GM18499 (cell line): ENCODE measurements at regions not wholly inside any gene's neighbourhood (a gene's known extent, or its start where the extent isn't known, plus 50 kb on each side); places are given as distances from the start of the nearest gene placed in this dataset.
"Not testable (repeated sequence)": the region's sequence is repeated elsewhere in the genome, so short reads cannot be mapped to it uniquely, and the experiment has no call there.

Experiments
- ATAC-seq: cut with Tn5 transposase; IDR thresholded peaks from one replicate; pipeline ENCODE4 v1.9.1; 2021; ENCODE audit warnings: moderate number of reproducible peaks; ENCODE audit not compliant: insufficient read depth, unreplicated experiment

DNA sequence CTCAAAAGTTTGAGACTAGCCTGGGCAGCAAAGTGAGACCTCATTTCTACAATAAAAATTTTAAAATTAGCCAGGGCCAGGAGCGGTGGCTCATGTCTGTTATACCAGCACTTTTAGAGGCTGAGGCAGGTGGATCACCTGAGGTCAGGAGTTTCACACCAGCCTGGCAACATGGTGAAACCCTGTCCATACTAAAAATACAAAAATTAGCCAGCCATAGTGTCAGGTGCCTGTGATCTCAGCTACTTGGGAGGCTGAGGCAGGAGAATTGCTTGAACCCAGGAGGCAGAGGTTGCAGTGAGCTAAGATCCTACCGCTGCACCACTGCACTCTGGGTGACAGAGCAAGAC is 85.1 kb upstream of the MAP4 start:
- not testable (repeated sequence) for ATAC-seq

DNA sequence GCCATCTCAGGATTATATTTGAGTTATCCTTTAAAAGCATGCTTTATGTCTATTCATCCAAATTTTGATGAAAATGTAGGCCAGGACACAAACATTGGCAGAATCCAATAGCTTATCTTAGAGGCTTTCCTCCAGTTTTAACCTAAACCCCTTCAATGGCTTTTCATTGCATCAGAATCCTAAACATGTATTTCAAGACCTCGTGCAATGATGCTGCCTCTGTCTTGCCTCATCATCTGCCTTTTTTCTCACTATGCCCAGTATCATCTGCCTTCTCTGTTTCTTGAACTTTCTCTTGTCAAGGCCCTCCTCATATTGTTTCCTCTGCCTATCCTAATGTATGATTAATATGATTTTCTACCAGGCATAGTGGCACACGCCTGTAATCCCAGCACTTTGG is 76.1 kb upstream of the MAP4 start:
- no peak for ATAC-seq

DNA sequence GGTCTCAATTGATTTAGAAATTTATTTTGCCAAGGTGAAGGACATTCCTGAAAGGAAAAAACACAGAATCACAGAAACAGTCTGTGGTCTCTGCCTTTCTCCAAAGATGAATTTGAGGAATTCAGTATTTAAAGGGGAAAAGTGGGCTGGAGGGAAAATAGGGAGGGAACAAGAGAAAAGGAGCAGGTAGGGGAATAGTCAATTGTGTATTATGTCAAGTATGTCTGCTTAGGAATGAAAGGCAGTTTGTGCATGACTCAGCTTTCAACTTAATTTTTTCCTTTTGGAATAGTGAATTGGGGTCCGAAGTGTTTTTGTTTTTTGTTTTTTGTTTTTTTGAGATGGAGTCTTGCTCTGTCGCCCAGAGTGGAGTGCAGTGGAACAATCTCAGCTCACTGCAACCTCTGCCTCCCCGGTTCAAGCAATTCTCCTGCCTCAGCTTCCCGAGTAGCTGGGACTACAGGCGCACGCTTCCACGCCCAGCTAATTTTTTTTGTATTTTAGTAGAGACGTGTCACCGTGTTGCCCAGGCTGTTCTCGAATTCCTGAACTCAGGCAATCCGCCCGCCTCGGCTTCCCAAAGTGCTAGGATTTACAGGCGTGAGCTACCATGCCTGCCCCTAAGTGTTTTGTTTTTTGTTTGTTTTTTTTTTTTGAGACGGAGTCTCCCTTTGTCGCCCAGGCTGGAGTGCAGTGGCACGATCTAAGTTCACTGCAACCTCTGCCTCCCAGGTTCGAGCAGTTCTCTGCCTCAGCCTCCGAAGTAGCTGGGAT is 74.1 kb upstream of the MAP4 start:
- no peak for ATAC-seq

- ATAC-seq: peak; percentile 69
Measured at GRCh38 chr3:48088749-48089466, 72.7 kb upstream of the MAP4 start.

DNA sequence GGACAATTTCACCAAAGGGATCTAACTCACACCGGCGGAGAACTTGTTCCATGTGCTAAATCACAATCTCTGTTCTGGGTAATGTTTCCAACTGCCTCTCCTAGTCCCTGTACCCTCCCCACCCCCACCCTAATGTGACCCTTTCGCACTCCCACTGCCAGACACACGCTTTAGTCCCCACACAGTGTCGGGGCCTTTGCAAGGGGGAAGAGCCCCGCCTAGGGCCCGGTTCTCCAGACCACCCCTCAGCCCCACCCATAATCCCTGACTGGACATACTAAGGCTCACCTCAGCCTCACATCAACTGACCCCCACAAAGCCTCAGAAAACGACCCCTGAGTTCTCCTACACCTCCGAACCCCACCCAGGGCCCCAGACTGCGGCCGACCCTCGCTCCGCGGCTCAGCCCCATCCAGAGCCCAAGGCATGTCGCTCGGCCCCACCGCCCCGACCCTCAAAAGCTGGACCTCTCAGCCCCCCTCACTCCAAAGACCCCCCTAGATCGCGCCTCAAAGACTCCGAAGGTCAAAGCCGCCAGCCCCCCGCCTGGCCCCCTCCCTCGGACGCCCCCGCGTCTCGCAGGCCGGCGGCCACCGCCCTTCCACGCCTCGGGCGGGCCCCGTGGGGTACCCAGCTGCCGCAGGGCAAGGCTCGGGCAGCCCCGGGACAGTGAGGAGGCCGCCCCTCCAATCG is 72.0 kb upstream of the MAP4 start:
- ATAC-seq: peak; percentile 16

- no peak for ATAC-seq
Measured at GRCh38 chr3:48086705-48087104, 70.5 kb upstream of the MAP4 start.

DNA sequence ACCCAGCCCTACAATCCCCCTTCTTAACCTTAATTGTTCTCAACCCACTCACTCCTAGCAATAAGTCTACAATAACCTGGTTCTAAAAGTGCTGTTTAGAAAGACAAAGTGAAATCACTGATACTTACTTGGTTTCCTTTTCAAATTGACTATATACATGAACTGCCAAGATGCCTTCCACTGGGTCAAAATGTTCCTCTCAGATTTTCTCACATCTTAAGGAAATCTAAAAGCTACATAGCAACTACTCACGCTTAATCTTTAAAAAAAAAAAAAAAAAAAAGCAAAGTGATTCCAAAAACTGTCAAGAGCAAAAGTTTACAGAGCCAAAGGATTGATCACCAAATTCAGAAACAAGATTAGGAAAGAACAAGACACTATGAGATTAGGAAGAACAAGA is 68.7 kb upstream of the MAP4 start:
- no peak for ATAC-seq

- ATAC-seq: no peak
Measured at GRCh38 chr3:48084170-48084569, 68.0 kb upstream of the MAP4 start.

- no peak for ATAC-seq
Measured at GRCh38 chr3:48082580-48083184, 66.5 kb upstream of the MAP4 start.

GRCh38 chr3:48077815-48078214 is 61.6 kb upstream of the MAP4 start:
- ATAC-seq: no peak

- no peak for ATAC-seq
Measured at GRCh38 chr3:48070030-48070429, 53.8 kb upstream of the MAP4 start.

DNA sequence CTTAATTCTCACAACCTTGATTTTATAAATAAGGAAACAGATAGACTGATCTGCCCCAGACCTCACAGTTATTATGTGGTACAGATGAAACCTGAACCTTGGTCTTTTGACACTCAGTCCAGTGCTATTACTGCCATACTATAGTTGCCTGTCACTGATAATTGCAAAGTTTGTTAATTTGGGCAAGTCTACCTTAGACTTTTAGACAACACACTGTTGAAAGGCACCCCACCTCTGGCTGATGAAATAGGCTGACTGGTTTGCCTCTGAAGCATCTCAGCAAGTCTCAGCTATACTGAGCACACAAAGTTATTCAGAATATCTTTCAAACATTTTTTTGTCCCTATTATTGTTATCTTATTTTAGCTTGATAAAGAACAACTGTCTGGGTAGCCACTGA is 53.1 kb upstream of the MAP4 start:
- ATAC-seq: no peak

DNA sequence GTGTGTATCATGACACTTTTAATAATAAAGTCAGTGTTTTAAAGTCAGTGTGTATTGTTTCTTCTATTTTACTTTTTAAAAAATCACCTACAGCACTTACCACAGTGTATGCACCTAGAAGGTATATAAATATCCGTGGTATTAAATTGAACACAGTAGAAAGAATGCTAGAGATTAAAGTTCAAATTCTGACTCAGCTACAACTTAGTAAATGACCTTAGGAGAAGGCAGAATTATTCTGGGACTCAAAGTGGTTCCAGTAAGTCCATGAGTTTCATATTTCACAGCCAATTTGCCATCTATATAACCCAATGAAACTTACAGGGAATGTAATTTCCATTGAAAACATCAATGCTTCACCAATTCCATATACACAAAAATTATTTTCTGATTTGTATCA is 52.7 kb upstream of the MAP4 start:
- no peak for ATAC-seq

DNA sequence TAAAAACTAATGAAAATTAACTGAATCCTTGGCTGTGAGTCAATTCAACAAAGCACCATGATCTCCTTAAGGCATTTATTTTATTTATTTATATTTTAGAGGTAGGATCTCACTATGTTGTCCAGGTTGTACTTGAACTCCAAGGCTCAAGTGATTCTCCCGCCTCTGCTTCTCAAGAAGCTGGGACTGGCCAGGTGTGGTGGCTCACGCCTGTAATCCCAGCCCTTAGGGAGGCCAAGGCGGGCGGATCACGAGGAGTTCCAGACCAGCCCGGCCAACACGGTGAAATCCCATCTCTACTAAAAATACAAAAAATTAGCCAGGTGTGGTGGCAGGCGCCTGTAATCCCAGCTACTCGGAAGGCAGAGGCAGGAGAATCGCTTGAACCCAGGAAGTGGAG is 52.1 kb upstream of the MAP4 start:
- ATAC-seq: not testable (repeated sequence)

DNA sequence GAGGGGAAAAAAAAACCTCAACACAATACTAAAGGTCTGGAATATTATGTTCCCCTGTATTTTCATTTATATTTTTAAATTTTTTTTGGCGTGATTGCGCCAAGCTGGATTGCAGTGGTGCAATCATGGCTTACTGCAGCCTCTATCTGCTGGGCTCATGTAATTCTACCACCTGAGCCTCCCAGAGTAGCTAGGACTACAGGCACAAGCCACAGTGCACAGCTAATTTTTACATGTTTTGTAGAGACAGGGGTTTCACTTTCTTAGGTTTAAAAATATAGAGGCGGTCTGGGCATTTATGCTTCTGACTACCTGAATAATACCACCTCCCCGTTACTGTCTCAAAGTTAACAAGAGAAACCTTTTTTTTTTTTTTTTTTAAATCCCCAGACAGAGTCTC is 51.1 kb upstream of the MAP4 start:
- ATAC-seq: no peak
